8988T (cell line): ENCODE measurements at regions not wholly inside any gene's neighbourhood (a gene's known extent, or its start where the extent isn't known, plus 50 kb on each side); places are given as distances from the start of the nearest gene placed in this dataset.
"Not testable (repeated sequence)": the region's sequence is repeated elsewhere in the genome, so short reads cannot be mapped to it uniquely, and the experiment has no call there.

Source experiments
- DNase-seq: peaks from one replicate; pipeline ENCODE4 v3.0.0; 2011

DNA sequence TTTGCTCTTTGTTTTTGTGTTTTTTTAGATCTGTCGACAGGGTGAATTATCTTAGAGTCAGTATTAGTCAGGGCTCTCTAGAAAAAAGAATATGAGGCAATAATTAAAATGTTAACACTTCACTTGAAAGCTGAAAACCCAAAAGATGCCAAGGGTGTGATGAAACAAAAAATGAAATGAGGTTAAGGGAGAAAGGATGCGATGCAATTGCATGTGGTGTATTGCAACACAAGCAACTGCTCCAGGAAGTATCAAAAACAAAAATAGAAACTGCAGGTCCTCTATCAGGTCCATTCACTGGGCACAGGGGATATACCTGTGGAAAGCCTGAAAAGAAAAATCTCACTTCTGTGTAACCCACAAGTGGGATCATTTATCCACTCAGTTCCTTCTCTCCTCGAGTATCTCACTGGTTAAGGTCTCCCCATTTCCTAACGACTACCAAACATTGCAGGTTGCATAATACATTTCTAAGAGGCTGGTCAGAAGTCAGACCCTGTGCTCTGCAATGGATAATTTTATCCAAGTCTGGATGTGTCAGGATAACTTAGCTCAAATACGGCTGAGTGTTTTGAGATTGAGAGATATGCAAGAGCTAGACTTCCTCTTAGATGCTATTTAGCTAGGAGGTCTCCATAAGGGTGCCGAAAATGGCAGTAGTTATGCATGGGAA, 257.7 kb upstream of the GJE1 start:
- DNase-seq = no peak

DNA sequence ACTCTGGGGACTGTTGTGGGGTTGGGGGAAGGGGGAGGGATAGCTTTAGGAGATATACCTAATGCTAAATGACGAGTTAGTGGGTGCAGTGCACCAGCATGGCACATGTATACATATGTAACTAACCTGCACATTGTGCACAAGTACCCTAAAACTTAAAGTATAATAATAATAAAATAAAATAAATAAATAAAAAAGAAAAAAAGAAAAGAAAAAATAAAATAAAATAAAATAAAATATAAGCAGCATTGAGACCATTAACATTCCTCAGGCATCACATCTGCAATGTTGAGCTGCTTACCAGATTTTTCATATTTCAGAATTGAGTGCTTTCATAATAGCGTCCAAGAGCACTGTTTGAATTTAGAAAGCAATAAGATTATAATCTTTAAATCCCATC, 263.2 kb upstream of the GJE1 start:
- not testable (repeated sequence) for DNase-seq

DNA sequence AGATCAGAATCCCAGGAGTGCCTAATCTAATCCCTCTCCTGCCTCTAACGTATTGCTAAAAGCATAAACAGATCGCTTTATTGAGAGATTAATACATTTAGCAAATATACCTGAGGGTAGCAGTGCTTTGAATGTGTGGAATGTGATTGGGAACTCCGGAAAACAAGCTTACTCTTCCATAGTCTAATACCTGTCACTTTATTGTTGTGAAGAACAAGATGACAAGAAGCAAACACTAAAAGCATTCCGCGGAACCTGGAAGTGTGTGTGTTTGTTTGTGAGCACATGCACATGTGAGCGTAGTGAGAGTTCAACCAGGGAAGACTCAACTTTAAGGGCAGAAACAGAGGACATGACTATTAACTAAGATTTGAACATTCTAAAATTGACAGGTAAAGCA, 265.0 kb upstream of the GJE1 start:
- no peak for DNase-seq

DNA sequence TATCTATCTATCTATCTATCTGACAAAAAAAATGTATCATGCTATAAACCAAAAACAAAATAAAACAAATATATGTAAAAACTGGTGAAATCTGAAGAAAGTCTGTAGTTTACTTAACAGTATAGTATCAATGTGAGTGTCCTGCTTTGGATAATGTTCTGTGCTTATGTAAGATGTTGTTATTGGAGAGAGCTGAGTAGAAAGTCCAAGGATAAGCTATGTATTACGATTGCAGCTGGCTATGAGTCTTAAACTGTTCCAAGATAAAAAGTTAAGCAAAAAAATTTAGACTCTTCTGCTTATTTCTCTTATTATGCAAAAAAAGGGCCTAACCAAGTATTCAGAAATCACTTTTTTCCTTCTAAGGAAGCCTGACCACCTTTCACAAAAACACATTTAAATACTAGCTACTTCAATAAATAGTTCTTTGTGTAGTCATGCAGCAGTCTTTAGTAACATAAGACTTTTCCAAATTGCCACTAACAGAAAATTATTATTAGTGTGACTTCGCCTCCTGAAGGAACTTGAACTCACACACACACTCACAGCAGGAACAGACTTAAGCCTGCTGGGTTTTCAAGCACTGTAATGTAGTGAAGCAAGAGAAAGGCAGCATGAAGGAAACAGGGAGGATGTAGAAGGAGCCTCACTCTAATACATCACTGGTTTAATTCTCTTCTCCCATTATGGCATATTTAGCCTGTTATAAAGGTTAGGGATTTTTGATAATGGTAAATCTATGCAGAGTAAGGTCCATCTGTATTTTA, 265.8 kb upstream of the GJE1 start:
- DNase-seq = no peak

DNA sequence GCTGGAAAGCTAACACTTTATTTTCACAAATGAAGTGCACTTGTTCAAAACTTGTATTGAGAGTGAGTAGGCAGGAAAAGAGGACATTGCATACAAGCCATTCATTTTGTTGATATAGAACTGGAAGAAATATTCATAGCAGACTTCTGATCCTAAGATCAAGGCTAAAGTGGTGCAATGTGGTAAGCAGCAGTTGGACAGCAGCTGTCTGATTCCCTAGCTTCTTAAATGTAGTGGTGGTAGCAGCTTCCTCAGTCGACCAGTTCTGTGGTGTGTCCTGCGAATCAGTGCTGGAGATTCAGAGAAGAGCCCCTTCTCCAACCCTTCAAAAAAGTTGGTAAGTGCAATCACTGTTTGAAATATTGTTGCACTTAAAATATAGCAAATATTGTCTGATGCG, 281.7 kb upstream of the GJE1 start:
- DNase-seq = no peak

DNA sequence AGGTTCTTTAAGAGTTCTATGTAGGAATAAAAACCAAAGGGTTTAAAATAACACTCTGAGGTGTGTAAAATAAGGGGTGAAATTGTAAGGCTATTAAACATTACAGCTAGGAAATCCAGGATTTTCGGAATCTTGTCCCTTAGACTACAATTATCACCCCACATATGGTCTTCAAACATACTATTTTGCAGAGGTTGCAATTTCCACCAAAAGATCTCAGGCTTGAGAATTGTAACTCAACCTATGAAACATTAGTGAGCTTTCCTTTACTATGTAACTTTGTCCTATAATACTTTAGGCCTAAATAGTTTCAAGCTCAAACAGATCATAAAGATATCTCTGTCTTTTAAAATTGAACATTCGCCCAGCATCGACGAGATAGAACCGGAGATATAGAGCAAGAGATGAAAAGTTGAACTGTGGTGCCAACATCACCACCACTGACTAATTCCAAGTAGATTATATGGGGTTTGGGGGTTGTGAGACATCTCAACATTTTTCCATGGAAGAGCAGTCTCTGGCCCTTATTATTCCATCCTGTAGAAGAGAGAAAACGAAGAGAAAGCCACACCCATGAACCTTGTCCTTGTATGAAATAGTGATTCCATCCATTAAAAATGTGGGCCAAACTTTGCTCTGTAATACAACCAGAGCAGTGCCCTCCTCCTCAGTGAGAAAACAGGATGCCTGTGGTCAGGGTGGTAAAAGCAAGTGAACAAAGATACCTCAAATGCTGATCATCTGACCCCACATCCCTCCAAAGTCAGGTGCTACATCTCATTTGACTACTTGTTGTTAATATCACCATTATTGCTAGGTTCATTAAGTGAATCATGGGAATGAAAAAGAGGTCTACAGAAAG, 284.5 kb upstream of the GJE1 start:
- no peak for DNase-seq

DNA sequence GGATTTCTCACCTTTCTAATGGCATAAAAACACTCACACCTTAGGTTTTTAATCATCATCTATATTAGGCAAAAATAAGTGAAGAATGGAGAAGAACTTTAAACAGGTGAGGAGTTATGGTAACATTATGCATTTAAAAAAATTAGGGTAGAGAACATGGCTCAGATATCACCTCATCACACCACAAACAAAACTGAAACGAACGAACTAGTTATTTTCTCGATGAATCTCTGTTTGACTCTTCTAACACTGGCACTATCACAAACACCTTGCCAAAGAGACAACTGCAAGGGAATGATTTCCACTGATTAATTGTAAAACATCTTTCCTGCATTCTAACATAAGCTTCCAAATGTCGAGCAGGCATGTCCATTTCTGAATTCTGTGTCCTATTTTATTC, 286.1 kb upstream of the GJE1 start:
- DNase-seq = no peak

DNA sequence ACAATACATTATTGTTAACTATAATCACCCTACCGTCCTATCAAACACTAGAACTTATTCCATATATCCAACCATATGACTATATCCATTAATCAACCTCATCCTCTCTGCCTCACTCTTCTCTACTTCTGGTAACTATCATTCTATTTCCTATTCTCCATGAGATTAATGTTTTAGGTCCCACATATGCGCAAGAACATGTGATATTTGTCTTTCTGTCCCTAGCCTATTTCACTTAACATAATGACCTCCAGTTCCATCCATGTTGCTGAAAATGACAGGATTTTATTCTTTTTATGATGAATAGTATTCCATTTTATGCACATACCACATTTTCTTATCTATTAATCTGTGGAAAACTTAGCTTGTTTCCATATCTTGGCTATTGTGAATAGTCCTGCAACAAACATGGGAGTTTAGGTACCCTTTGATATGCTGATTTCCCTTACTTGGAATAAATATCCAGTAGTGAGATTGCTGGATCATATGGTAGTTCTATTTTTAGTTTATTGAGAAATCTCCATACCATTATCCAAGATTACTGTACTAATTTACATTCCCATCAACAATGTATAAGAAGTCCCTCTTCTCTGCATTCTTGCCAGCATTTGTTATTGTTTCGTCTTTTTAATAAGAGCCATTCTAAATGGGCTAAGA, 289.4 kb upstream of the GJE1 start:
- DNase-seq = no peak

DNA sequence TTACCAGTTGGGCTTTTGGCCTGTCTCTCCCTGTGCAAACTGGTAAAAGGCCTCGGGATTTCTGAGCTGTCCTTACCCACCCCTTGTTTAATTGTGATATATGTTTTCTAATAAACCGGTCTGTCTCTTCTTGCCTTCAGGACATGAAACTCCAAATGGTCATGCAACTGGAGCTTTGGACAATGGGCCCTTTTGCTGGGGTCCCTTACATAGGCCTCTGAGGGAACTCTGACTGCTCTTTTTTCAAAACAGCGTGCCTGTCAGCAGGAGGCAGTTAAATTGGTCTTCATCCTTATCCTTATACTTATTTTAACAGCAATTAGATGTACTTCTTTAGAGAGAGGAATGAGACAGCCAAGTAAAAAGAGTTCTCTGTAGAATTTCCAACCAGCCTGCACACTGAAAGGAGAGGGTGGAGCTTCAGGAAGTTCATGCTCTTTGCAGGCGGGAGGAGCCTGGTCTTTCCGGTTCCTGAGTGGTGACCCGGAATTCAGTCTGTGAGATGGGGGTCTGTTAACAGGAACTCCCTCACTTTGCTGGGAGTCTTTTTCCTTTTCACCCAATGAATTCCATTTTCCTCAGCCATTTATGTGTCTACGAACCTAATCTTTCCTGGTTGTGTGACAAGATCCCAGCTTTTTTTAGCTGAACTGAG, 299.6 kb upstream of the GJE1 start:
- DNase-seq = no peak

DNA sequence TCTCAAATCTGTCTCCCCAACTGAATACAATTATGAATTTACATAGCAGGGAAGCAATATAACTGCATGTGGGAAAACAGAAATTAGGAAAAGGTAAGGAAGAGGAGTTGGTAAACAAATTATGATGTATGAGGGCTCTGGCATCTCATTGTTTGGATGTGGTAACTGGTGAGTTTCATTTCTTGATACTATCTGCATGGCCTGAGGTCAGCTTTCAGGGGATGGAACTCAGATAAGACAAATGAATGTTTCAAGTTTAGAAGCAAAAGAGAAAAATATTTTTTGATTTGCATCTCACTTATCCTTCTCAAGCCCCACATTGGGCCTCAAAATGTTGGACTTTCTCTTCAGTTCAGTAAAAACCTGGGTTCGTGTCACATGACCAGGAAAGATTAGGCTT, 302.2 kb upstream of the GJE1 start:
- no peak for DNase-seq

DNA sequence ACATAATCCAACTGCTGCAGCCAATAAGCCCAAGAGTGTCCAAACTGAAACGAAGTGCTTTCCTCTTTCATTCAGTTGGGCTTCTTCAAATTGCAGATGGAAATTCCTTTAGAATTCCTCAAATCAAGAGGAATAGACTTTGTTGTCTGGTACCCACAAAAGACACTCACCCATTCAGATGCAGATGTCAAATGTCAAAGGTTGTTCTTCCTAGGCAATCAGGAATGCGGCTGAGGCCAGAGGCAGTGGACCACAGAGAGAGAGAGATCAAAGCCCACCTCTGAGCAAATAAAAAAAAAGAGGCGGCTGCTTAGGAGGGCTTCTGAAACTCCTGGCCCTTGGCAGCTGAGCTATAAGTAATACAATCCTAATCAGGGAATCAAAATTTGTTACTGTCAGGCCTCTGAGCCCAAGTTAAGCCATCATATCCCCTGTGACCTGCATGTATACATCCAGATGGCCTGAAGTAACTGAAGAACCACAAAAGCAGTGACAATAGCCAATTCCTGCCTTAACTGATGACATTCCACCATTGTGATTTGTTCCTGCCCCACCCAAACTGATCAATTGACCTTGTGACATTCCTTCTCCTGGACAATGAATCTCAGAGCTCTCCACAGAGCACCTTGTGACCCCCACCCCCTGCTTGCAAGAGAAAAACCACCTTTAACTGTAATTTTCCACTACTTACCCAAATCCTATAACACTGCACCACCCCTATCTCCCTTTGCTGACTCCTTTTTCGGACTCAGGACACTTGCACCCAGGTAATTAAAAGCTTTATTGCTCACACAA, 303.0 kb upstream of the GJE1 start:
- no peak for DNase-seq

DNA sequence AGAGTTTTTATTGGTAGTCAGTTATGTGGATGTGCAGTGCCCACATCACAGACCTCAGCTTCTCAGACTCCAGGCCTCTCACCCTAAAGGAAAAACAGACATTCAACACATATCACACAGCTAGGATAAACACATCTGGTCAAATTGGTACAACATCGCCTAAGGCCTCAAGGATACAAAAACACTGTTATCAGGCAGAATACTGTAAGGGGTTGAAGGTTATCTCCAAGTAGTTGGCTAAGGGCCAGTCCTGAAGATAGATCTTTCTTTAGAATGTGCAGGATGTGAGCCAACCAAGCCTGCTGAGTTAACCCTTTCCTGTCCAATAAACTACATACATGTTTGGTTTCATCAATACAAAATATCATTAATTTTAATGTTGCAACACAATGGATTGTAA, 308.4 kb upstream of the GJE1 start:
- DNase-seq = no peak

DNA sequence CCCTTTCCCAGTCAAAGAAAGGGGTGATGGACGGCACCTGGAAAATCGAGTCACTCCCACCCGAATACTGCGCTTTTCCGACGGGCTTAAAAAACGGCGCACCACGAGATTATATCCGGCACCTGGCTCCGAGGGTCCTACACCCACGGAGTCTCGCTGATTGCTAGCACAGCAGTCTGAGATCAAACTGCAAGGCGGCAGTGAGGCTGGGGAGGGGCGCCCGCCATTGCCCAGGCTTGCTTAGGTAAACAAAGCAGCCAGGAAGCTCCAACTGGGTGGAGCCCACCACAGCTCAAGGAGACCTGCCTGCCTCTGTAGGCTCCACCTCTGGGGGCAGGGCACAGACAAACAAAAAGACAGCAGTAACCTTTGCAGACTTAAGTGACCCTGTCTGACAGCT, 317.7 kb upstream of the GJE1 start:
- DNase-seq = not testable (repeated sequence)

DNA sequence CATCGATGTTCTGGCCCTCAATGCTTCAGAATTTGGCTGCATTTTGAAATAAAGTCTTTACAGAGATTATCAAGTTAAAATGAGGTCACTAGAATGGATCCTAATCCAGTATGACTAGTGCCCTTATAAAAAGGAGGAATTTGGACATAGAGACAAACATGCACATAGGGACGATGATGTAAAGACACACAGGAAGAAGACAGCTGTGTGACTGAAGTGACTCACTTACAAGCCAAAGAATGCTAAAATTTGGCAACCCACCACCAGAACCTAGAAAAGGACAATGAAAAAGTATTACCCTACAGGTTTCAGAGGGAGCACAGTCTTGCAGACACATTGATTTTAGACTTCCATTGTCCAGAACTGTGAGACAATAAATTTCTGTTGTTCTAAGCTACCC, 322.8 kb upstream of the GJE1 start:
- no peak for DNase-seq

DNA sequence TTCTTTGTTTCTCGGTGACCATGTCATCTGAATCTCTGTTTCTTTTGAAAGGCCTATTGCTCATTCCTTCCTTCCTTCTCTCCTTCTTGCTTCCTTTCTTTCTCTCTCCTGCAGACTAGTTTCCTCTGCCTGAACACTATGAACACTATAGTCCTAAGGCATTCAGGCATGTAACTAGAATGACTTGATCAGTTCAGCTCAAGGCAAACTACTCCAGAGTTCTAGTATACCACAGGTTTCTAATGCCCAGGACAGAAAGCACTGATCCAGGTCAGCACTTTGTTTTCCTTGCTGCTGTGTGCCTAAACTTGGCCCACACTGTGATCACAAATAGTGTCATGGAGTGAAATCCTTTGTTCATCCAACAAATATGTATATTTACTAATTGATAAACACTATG, 324.1 kb upstream of the GJE1 start:
- no peak for DNase-seq

DNA sequence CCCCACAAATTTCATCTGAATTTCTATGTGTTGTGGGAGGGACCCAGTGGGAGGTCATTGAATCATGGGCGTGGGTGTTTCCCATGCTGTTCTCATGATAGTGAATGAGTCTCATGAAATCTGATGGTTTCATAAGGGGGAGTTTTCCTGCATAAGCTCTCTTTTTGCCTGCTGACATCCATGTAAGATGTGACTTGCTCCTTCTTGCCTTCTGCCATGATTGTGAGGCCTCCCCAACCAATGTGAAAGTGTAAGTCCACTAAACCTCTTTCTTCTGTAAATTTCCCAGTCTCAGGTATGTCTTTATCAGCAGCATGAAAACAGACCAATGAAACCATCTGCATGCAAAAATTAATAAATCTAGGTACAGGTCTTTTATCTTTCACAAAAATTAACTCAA, 331.8 kb upstream of the GJE1 start:
- DNase-seq = not testable (repeated sequence)

DNA sequence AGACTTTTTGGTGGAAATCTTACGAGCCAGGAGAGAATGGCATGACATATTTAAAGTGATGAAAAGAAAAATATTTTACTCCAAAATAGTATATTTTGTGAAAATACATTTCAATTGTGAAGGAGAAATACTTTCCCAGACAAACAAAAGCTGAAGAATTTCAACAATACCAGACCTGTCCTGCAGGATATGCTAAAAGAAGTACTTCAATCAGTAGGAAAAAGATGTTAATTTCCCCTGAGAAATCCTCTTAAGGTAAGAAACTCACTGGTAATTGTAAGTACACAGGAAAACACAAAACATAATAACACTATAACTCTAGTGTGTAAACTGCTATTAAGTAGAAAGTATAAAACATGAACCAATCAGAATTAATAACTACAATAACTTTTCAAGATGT, 341.8 kb upstream of the GJE1 start:
- DNase-seq = no peak

DNA sequence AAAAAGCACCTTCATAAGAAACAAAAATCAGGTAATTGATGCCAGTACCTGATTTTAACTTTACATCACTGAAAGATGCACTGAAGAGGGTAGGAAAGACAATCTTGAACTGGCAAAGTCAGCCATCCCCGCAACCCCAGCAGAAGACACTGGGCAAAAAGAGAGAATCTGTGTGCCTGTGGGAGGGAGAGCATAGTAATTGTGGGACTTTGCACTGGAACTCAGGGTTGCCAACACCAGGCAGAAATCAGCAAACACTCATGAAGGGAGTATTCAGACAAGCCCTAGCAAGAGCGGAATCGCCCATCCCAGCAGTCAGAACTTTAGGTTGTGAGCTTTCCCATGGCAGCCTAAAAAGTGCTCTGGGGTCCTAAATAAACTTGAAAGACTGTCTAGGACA, 344.6 kb upstream of the GJE1 start:
- no peak for DNase-seq

DNA sequence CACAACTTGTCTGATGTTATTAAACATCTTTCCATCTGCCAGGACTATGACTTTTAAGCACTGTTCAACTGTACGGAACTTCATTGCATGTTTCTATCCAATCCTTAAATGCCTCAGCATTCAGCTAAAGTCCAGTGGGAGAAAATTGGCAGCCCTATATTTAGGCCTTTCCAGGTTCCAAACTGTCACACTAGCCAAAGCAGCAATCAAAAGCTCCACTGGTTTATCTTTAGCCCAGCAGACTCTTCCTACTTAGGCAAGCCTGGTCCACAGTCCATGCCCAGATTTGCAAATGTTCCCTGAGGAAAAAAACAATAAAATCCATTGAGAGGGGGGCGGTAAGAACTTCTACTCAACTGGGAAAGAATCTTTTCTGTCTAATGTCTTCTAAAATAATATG, 349.1 kb upstream of the GJE1 start:
- no peak for DNase-seq

DNA sequence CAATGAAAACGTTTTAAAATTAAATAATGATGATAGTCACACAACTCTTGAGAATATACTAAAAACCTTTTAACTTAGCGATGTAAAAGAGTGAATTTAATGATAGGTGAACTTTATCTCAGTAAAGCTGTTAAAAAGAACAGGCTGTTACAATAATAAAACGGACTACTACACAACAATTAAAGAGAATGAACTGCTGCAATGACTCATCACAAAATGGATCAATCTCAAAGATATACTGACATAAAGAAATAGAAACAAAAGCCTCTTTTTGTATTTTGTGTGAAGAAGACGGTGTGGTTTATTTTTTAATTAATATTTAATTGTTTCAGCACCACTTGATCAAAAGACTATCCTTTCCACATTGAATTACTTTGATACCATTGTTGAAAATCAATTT, 352.4 kb upstream of the GJE1 start:
- DNase-seq = no peak

DNA sequence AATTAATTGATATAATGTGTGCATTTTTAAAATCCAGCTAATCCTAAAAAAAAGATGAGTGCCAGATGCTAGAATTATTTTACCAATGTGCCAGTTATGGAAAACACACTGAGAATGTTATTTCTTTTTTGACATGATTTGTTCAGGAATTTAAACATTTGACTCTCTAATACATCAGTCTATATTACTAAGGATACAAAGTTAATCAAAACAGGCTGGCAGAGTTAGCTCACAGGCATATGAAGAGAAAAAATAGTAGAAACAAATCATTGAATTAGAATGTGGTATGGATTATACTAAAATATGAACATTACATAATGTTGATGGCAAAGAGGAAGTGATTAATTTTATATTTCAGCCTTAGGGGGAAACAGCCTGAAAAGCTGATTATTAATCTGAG, 368.3 kb upstream of the GJE1 start:
- DNase-seq = no peak

DNA sequence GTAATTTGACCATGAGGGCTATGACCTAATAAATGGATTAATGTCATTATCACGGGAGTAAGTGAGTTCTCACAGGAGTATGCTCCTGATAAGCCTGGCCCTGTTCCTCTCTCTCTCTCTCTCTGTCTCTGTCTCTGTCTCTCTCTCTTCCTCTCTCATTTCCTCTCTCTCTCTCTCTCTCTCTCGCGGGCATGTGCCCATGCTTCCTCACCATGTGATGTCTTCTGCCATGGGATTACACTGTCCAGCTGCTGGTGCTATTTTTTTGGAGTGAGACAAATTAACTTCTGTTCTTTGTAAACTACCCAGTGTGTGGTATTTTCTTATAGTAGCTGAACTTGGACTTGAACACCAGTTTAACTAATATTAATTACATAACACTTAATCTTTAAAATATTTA, 374.3 kb upstream of the GJE1 start:
- no peak for DNase-seq
